K562 (cell line): ENCODE measurements at regions not wholly inside any gene's neighbourhood (a gene's known extent, or its start where the extent isn't known, plus 50 kb on each side); places are given as distances from the start of the nearest gene placed in this dataset.

Source experiments
- CBFA2T3 ChIP-seq: fragments of 450-650 bp; IDR thresholded peaks from 2 replicates; pipeline ENCODE4 v1.6.1; 2017
- ERF ChIP-seq: fragments of 450-650 bp; formaldehyde crosslinking; IDR thresholded peaks from 2 replicates; pipeline ENCODE4 v1.4.0; 2020; ENCODE audit warnings: mild to moderate bottlenecking, mixed read lengths
- EWSR1 ChIP-seq: fragments of 450-650 bp; IDR thresholded peaks from 2 replicates; pipeline ENCODE4 v1.6.1; 2018; ENCODE audit warnings: borderline replicate concordance, mild to moderate bottlenecking, low read depth, moderate library complexity; ENCODE audit not compliant: partially characterized antibody
- FOXM1 ChIP-seq, 2 experiments: fragments of 450-650 bp in 1 of 2; sonication (generic) in 1 of 2; formaldehyde crosslinking in 1 of 2; IDR thresholded peaks; 2 replicates each; pipeline versions ENCODE4 v1.6.1 to v1.9.0; 2017 to 2022; ENCODE audit warnings: low read depth in 2 of 2, mild to moderate bottlenecking in 2 of 2, missing genetic modification reagents in 1 of 2, moderate library complexity in 1 of 2
- TAL1 ChIP-seq: fragments of 450-650 bp; IDR thresholded peaks from 2 replicates; pipeline ENCODE4 v1.6.1; 2016; ENCODE audit warnings: mild to moderate bottlenecking
- TRIM28 ChIP-seq: fragments of 450-650 bp; IDR thresholded peaks from 2 replicates; pipeline ENCODE4 v1.6.1; 2017
- ZNF197 ChIP-seq: fragments of 200-800 bp; sonication (Bioruptor generic); IDR thresholded peaks from 2 replicates; pipeline ENCODE4 v1.6.1; 2016; ENCODE audit warnings: low read depth, missing genetic modification characterization, missing compliant biosample characterization
- ZNF347 ChIP-seq: fragments of 450-650 bp; formaldehyde crosslinking; IDR thresholded peaks from 2 replicates; pipeline ENCODE4 v1.4.0; 2020; ENCODE audit warnings: low read depth, mild to moderate bottlenecking, moderate library complexity
- TF ChIP-seq, protein P1 (sequence below): IDR thresholded peaks from 3 replicates; pipeline ENCODE4 v1.6.1; 2011; ENCODE audit warnings: borderline replicate concordance, mild to moderate bottlenecking; ENCODE audit not compliant: insufficient read length, insufficient read depth
- TF ChIP-seq, protein P2 (sequence below): fragments of 450-650 bp; conservative IDR thresholded peaks from 2 replicates; pipeline ENCODE4 v1.6.1; 2016; ENCODE audit warnings: missing genetic modification characterization, low read depth, mild to moderate bottlenecking, missing compliant biosample characterization, moderate library complexity
- TF ChIP-seq, protein P3 (sequence below): sonication (generic); formaldehyde crosslinking; IDR thresholded peaks from 2 replicates; pipeline ENCODE4 v1.9.0; 2022; ENCODE audit warnings: mild to moderate bottlenecking, missing genetic modification reagents
- TF ChIP-seq, protein P4 (sequence below), 2 experiments: IDR thresholded peaks; 2 replicates each; pipeline ENCODE4 v1.6.1; 2011; ENCODE audit warnings: borderline replicate concordance in 1 of 2, control low read depth in 1 of 2, low read depth in 1 of 2, low read length in 1 of 2, mild to moderate bottlenecking in 1 of 2, mixed read lengths in 1 of 2, moderate library complexity in 1 of 2; ENCODE audit not compliant: insufficient read depth in 1 of 2, insufficient read length in 1 of 2, poor library complexity in 1 of 2, severe bottlenecking in 1 of 2; ENCODE audit errors: extremely low read depth in 1 of 2
- TF ChIP-seq, protein P5 (sequence below): fragments of 250-450 bp; sonication (Bioruptor Pico); IDR thresholded peaks from 2 replicates; pipeline ENCODE4 v1.4.0; 2020; ENCODE audit warnings: borderline replicate concordance
- TF ChIP-seq, protein P6 (sequence below): sonication (generic); formaldehyde crosslinking; IDR thresholded peaks from 2 replicates; pipeline ENCODE4 v1.8.0; 2022; ENCODE audit warnings: missing genetic modification reagents, mild to moderate bottlenecking, moderate library complexity, borderline replicate concordance
- TF ChIP-seq, protein P7 (sequence below): fragments of 200-800 bp; sonication (Bioruptor generic); IDR thresholded peaks from 2 replicates; pipeline ENCODE4 v1.6.1; 2017; ENCODE audit warnings: missing genetic modification characterization, missing compliant biosample characterization

DNA sequence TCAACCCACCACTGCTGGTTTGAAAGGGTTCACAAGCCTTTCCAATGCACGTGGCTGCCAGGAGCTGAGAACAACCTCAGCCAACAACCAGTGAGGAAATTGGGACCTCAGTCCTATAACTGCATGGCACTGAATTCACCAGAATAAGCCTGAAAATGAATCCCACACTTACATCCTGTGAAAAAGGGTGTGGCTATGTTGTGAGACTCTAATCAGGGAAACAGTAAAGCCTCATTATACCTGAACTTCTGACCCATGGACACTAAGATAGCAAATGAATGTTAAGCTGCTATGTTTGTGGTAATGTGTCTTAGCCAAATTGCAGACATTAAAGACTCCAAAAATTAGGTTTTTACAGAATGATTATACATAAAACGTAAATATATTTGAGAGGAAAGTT is 515.8 kb downstream of the IRS1 start (continued):
- TF ChIP-seq, protein P1, sequence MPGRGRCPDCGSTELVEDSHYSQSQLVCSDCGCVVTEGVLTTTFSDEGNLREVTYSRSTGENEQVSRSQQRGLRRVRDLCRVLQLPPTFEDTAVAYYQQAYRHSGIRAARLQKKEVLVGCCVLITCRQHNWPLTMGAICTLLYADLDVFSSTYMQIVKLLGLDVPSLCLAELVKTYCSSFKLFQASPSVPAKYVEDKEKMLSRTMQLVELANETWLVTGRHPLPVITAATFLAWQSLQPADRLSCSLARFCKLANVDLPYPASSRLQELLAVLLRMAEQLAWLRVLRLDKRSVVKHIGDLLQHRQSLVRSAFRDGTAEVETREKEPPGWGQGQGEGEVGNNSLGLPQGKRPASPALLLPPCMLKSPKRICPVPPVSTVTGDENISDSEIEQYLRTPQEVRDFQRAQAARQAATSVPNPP: no peak
- TF ChIP-seq FOXM1 (IDR thresholded peaks at IDR 0.05; ENCODE audit: low read depth): no peak
- no peak for TF ChIP-seq FOXM1 (CRISPR knock-in tag; IDR thresholded peaks at IDR 0.05; ENCODE audit: low read depth)
- TF ChIP-seq, protein P2, sequence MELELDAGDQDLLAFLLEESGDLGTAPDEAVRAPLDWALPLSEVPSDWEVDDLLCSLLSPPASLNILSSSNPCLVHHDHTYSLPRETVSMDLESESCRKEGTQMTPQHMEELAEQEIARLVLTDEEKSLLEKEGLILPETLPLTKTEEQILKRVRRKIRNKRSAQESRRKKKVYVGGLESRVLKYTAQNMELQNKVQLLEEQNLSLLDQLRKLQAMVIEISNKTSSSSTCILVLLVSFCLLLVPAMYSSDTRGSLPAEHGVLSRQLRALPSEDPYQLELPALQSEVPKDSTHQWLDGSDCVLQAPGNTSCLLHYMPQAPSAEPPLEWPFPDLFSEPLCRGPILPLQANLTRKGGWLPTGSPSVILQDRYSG (tag): no peak
- no peak for TF ChIP-seq ERF
- TF ChIP-seq, protein P3, sequence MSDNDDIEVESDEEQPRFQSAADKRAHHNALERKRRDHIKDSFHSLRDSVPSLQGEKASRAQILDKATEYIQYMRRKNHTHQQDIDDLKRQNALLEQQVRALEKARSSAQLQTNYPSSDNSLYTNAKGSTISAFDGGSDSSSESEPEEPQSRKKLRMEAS (CRISPR knock-in tag): no peak
- TF ChIP-seq ZNF347: no peak
- TF ChIP-seq, protein P4, sequence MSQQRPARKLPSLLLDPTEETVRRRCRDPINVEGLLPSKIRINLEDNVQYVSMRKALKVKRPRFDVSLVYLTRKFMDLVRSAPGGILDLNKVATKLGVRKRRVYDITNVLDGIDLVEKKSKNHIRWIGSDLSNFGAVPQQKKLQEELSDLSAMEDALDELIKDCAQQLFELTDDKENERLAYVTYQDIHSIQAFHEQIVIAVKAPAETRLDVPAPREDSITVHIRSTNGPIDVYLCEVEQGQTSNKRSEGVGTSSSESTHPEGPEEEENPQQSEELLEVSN (IDR thresholded peaks at IDR 0.05; ENCODE audit: borderline replicate concordance in 1 of 2, extremely low read depth in 1 of 2, insufficient read depth in 1 of 2, insufficient read length in 1 of 2, low read depth in 1 of 2, low read length in 1 of 2, poor library complexity in 1 of 2, severe bottlenecking in 1 of 2): no peak
- no peak for TF ChIP-seq CBFA2T3
- no peak for TF ChIP-seq ZNF197 (CRISPR knock-in tag)
- TF ChIP-seq TRIM28: no peak
- TF ChIP-seq EWSR1: no peak
- TF ChIP-seq, protein P5, sequence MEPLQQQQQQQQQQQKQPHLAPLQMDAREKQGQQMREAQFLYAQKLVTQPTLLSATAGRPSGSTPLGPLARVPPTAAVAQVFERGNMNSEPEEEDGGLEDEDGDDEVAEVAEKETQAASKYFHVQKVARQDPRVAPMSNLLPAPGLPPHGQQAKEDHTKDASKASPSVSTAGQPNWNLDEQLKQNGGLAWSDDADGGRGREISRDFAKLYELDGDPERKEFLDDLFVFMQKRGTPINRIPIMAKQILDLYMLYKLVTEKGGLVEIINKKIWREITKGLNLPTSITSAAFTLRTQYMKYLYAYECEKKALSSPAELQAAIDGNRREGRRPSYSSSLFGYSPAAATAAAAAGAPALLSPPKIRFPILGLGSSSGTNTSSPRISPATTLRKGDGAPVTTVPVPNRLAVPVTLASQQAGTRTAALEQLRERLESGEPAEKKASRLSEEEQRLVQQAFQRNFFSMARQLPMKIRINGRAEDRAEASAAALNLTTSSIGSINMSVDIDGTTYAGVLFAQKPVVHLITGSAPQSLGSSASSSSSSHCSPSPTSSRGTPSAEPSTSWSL (CRISPR knock-in tag): no peak
- TF ChIP-seq, protein P6, sequence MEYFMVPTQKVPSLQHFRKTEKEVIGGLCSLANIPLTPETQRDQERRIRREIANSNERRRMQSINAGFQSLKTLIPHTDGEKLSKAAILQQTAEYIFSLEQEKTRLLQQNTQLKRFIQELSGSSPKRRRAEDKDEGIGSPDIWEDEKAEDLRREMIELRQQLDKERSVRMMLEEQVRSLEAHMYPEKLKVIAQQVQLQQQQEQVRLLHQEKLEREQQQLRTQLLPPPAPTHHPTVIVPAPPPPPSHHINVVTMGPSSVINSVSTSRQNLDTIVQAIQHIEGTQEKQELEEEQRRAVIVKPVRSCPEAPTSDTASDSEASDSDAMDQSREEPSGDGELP (CRISPR knock-in tag): no peak
- TF ChIP-seq TAL1: no peak
- TF ChIP-seq, protein P7, sequence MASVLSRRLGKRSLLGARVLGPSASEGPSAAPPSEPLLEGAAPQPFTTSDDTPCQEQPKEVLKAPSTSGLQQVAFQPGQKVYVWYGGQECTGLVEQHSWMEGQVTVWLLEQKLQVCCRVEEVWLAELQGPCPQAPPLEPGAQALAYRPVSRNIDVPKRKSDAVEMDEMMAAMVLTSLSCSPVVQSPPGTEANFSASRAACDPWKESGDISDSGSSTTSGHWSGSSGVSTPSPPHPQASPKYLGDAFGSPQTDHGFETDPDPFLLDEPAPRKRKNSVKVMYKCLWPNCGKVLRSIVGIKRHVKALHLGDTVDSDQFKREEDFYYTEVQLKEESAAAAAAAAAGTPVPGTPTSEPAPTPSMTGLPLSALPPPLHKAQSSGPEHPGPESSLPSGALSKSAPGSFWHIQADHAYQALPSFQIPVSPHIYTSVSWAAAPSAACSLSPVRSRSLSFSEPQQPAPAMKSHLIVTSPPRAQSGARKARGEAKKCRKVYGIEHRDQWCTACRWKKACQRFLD (CRISPR knock-in tag): no peak
